GM21529 (cell line): ENCODE measurements at regions not wholly inside any gene's neighbourhood (a gene's known extent, or its start where the extent isn't known, plus 50 kb on each side); places are given as distances from the start of the nearest gene placed in this dataset.
"Not testable (repeated sequence)": the region's sequence is repeated elsewhere in the genome, so short reads cannot be mapped to it uniquely, and the experiment has no call there.

ENCODE experiments used
- ATAC-seq: cut with Tn5 transposase; IDR thresholded peaks from one replicate; pipeline ENCODE4 v1.9.1; 2021; ENCODE audit not compliant: unreplicated experiment

- peak; percentile 70 for ATAC-seq
Observed at GRCh38 chr12:102728506-102729242, 188.4 kb downstream of the PAH start.

- no peak for ATAC-seq
Observed at GRCh38 chr12:102726686-102727085, 190.4 kb downstream of the PAH start.

- ATAC-seq: no peak
Observed at GRCh38 chr12:102722147-102722546, 194.9 kb downstream of the PAH start.

GRCh38 chr12:102708108-102708507 is 208.9 kb downstream of the PAH start:
- ATAC-seq: no peak

- ATAC-seq: peak; percentile 69
Observed at GRCh38 chr12:102702447-102703114, 214.5 kb downstream of the PAH start.

GRCh38 chr12:102696045-102696444 is 215.7 kb upstream of the IGF1 start:
- ATAC-seq: no peak

GRCh38 chr12:102694903-102695302 is 214.5 kb upstream of the IGF1 start:
- ATAC-seq: no peak

GRCh38 chr12:102691773-102692555 is 211.6 kb upstream of the IGF1 start:
- no peak for ATAC-seq

GRCh38 chr12:102690253-102690652 is 209.9 kb upstream of the IGF1 start:
- ATAC-seq: no peak

- ATAC-seq: no peak
Observed at GRCh38 chr12:102689701-102690100, 209.3 kb upstream of the IGF1 start.

- ATAC-seq: no peak
Observed at GRCh38 chr12:102687523-102687922, 207.2 kb upstream of the IGF1 start.

- no peak for ATAC-seq
Observed at GRCh38 chr12:102685841-102686240, 205.5 kb upstream of the IGF1 start.

GRCh38 chr12:102685172-102685571 is 204.8 kb upstream of the IGF1 start:
- ATAC-seq: no peak

- ATAC-seq: no peak
Observed at GRCh38 chr12:102682366-102683289, 202.3 kb upstream of the IGF1 start.

- ATAC-seq: no peak
Observed at GRCh38 chr12:102681747-102682146, 201.4 kb upstream of the IGF1 start.

- ATAC-seq: no peak
Observed at GRCh38 chr12:102681309-102681708, 200.9 kb upstream of the IGF1 start.

- ATAC-seq: no peak
Observed at GRCh38 chr12:102680304-102680703, 199.9 kb upstream of the IGF1 start.

GRCh38 chr12:102676812-102677211 is 196.4 kb upstream of the IGF1 start:
- no peak for ATAC-seq

GRCh38 chr12:102675672-102676071 is 195.3 kb upstream of the IGF1 start:
- no peak for ATAC-seq

GRCh38 chr12:102673606-102674005 is 193.2 kb upstream of the IGF1 start:
- ATAC-seq: no peak

- ATAC-seq: not testable (repeated sequence)
Observed at GRCh38 chr12:102672212-102672611, 191.8 kb upstream of the IGF1 start.
